GF-D8 (cell line): ENCODE measurements at regions not wholly inside any gene's neighbourhood (a gene's known extent, or its start where the extent isn't known, plus 50 kb on each side); places are given as distances from the start of the nearest gene placed in this dataset.

ENCODE experiments used
- DNase-seq: peaks from one replicate; lab custom pipeline; 2025; lab: John Stamatoyannopoulos, UW

- no peak for DNase-seq
Measured at GRCh38 chr16:73569266-73569980, 521.5 kb upstream of the ZFHX3 start.

- no peak for DNase-seq
Measured at GRCh38 chr16:73568769-73569168, 520.8 kb upstream of the ZFHX3 start.

- no peak for DNase-seq
Measured at GRCh38 chr16:73565925-73566324, 518.0 kb upstream of the ZFHX3 start.

GRCh38 chr16:73565263-73565662 lies 517.3 kb upstream of the ZFHX3 start:
- no peak for DNase-seq

- DNase-seq, result no peak
Measured at GRCh38 chr16:73563709-73564108, 515.8 kb upstream of the ZFHX3 start.

GRCh38 chr16:73560497-73560896 lies 512.6 kb upstream of the ZFHX3 start:
- no peak for DNase-seq

- DNase-seq, result no peak
Measured at GRCh38 chr16:73558219-73558618, 510.3 kb upstream of the ZFHX3 start.

GRCh38 chr16:73553941-73554660 lies 506.2 kb upstream of the ZFHX3 start:
- no peak for DNase-seq

- no peak for DNase-seq
Measured at GRCh38 chr16:73549984-73550631, 502.2 kb upstream of the ZFHX3 start.

GRCh38 chr16:73547552-73548403 lies 499.9 kb upstream of the ZFHX3 start:
- DNase-seq, result no peak

GRCh38 chr16:73546341-73546845 lies 498.5 kb upstream of the ZFHX3 start:
- no peak for DNase-seq

- no peak for DNase-seq
Measured at GRCh38 chr16:73545755-73546154, 497.8 kb upstream of the ZFHX3 start.

GRCh38 chr16:73545290-73545689 lies 497.4 kb upstream of the ZFHX3 start:
- DNase-seq, result no peak

- no peak for DNase-seq
Measured at GRCh38 chr16:73544826-73545225, 496.9 kb upstream of the ZFHX3 start.

GRCh38 chr16:73543970-73544599 lies 496.2 kb upstream of the ZFHX3 start:
- DNase-seq, result no peak

GRCh38 chr16:73543331-73543969 lies 495.5 kb upstream of the ZFHX3 start:
- no peak for DNase-seq

- no peak for DNase-seq
Measured at GRCh38 chr16:73542885-73543284, 495.0 kb upstream of the ZFHX3 start.

- DNase-seq, result no peak
Measured at GRCh38 chr16:73537921-73538320, 490.0 kb upstream of the ZFHX3 start.

- DNase-seq, result no peak
Measured at GRCh38 chr16:73536931-73537330, 489.0 kb upstream of the ZFHX3 start.

- no peak for DNase-seq
Measured at GRCh38 chr16:73531021-73531420, 483.1 kb upstream of the ZFHX3 start.

GRCh38 chr16:73530529-73530928 lies 482.6 kb upstream of the ZFHX3 start:
- DNase-seq, result no peak
